Endothelial cell (in vitro differentiated cells): ENCODE measurements at regions not wholly inside any gene's neighbourhood (a gene's known extent, or its start where the extent isn't known, plus 50 kb on each side); places are given as distances from the start of the nearest gene placed in this dataset.

Source experiments
- DNase-seq: peaks from one replicate; pipeline ENCODE4 v3.0.0; 2021; ENCODE audit warnings: low spot score
- H3K27ac Mint-ChIP-seq: one replicate; pipeline ENCODE4 v1.8.0; 2021; ENCODE audit warnings: mixed read lengths, inconsistent platforms; ENCODE audit not compliant: unreplicated experiment
- H3K27me3 Mint-ChIP-seq: one replicate; pipeline ENCODE4 v1.8.0; 2021; ENCODE audit warnings: mild to moderate bottlenecking, moderate library complexity, mixed read lengths, inconsistent platforms; ENCODE audit not compliant: unreplicated experiment
- H3K36me3 Mint-ChIP-seq: one replicate; pipeline ENCODE4 v1.8.0; 2021; ENCODE audit warnings: mild to moderate bottlenecking, low read depth, mixed read lengths, inconsistent platforms; ENCODE audit not compliant: unreplicated experiment
- H3K4me1 Mint-ChIP-seq: one replicate; pipeline ENCODE4 v1.8.0; 2021; ENCODE audit warnings: mild to moderate bottlenecking, mixed read lengths, inconsistent platforms; ENCODE audit not compliant: unreplicated experiment
- H3K4me3 Mint-ChIP-seq: one replicate; pipeline ENCODE4 v1.8.0; 2021; ENCODE audit warnings: mild to moderate bottlenecking, mixed read lengths, inconsistent platforms; ENCODE audit not compliant: unreplicated experiment
- H3K9me3 Mint-ChIP-seq: one replicate; pipeline ENCODE4 v1.8.0; 2021; ENCODE audit warnings: mixed read lengths, inconsistent platforms; ENCODE audit not compliant: unreplicated experiment
- TF ChIP-seq, protein P1 (sequence below): fragments of 200-600 bp; sonication (generic); IDR thresholded peaks from one replicate; pipeline ENCODE4 v1.5.0; 2021; ENCODE audit warnings: antibody characterized with exemption; ENCODE audit not compliant: unreplicated experiment

- Mint-ChIP-seq H3K9me3 (no peaks in the 10 kb centered on the region), H3K27me3 (peaks cover under 1% of the 10 kb centered on the region), H3K36me3 (no peaks in the 10 kb centered on the region), H3K4me1 (no peaks in the 10 kb centered on the region), H3K4me3 (no peak overlapping the region), H3K27ac (no peak overlapping the region)
- TF ChIP-seq, protein P1, sequence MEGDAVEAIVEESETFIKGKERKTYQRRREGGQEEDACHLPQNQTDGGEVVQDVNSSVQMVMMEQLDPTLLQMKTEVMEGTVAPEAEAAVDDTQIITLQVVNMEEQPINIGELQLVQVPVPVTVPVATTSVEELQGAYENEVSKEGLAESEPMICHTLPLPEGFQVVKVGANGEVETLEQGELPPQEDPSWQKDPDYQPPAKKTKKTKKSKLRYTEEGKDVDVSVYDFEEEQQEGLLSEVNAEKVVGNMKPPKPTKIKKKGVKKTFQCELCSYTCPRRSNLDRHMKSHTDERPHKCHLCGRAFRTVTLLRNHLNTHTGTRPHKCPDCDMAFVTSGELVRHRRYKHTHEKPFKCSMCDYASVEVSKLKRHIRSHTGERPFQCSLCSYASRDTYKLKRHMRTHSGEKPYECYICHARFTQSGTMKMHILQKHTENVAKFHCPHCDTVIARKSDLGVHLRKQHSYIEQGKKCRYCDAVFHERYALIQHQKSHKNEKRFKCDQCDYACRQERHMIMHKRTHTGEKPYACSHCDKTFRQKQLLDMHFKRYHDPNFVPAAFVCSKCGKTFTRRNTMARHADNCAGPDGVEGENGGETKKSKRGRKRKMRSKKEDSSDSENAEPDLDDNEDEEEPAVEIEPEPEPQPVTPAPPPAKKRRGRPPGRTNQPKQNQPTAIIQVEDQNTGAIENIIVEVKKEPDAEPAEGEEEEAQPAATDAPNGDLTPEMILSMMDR: no peak
- DNase-seq: no peak
Observed at GRCh38 chr9:80435591-80435990, 863.8 kb downstream of the TLE4 start.

DNA sequence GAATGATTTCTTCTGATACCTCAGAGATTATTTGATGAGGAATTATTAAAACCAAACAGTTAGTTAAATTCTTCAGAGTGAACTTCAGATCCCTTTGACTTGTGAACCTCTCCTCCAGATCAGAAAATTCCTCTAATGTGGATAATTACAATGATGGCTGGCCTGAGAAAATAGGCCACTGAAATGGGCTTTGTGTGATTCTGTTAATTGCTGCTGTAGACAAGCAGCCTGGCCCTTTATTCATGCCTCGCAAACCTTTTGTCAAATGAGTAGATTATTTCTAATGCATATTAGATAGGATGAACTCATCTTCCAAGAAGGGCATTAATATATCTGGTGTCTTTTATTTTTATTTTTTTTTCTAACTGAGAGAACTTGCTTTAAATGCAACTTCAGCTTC lies 855.2 kb downstream of the TLE4 start:
- TF ChIP-seq, protein P1: no peak
- no peak for DNase-seq
- Mint-ChIP-seq H3K27ac (no peak overlapping the region), H3K4me1 (no peaks in the 10 kb centered on the region), H3K36me3 (no peaks in the 10 kb centered on the region), H3K27me3 (peaks cover 2% of the 10 kb centered on the region), H3K4me3 (no peak overlapping the region), H3K9me3 (no peaks in the 10 kb centered on the region)

- no peaks in the 10 kb centered on the region for H3K4me1 Mint-ChIP-seq
- no peak for DNase-seq
- peaks cover 7% of the 10 kb centered on the region for H3K9me3 Mint-ChIP-seq
- no peak overlapping the region for H3K27ac Mint-ChIP-seq
- TF ChIP-seq, protein P1: no peak
- peaks cover 3% of the 10 kb centered on the region for H3K36me3 Mint-ChIP-seq
- no peak overlapping the region for H3K4me3 Mint-ChIP-seq
- no peaks in the 10 kb centered on the region for H3K27me3 Mint-ChIP-seq
Observed at GRCh38 chr9:80417211-80417773, 845.5 kb downstream of the TLE4 start.

- Mint-ChIP-seq H3K36me3 (no peaks in the 10 kb centered on the region), H3K27me3 (peaks cover 1% of the 10 kb centered on the region), H3K4me3 (no peak overlapping the region), H3K9me3 (no peaks in the 10 kb centered on the region), H3K4me1 (peaks cover 3% of the 10 kb centered on the region), H3K27ac (no peak overlapping the region)
- no peak for DNase-seq
- TF ChIP-seq, protein P1: no peak
Observed at GRCh38 chr9:80410106-80410505, 838.3 kb downstream of the TLE4 start.

DNA sequence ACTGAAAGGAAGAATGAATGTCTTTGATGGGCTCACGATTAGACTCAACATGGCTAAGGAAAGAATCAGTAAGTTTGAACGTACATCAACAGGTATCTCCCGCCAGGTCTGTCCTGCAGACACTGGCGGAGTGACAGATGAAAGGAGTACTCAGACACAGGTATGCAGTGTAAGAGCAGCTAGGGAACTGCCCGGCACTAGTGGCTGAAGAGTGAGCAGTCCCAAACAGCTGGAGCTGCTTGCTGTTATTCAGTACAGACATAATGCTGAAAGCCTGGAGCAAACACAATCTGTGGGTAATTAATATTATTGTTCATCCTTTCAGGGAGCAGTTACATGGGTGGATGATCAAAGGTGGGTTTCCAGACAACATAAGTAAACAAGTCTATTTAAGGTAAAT lies 835.5 kb downstream of the TLE4 start:
- TF ChIP-seq, protein P1: no peak
- H3K36me3 Mint-ChIP-seq: no peaks in the 10 kb centered on the region
- DNase-seq: no peak
- H3K27ac Mint-ChIP-seq: no peak overlapping the region
- H3K27me3 Mint-ChIP-seq: peaks cover 1% of the 10 kb centered on the region
- no peak overlapping the region for H3K4me3 Mint-ChIP-seq
- no peaks in the 10 kb centered on the region for H3K9me3 Mint-ChIP-seq
- H3K4me1 Mint-ChIP-seq: peaks cover 3% of the 10 kb centered on the region
